Inferior parietal cortex (tissue), 1 donor: ENCODE measurements at regions not wholly inside any gene's neighbourhood (a gene's known extent, or its start where the extent isn't known, plus 50 kb on each side); places are given as distances from the start of the nearest gene placed in this dataset.

ENCODE experiments used
- DNase-seq: peaks from one replicate; pipeline ENCODE4 v3.0.0-alpha.2; 2016; ENCODE audit errors: extremely low spot score

DNA sequence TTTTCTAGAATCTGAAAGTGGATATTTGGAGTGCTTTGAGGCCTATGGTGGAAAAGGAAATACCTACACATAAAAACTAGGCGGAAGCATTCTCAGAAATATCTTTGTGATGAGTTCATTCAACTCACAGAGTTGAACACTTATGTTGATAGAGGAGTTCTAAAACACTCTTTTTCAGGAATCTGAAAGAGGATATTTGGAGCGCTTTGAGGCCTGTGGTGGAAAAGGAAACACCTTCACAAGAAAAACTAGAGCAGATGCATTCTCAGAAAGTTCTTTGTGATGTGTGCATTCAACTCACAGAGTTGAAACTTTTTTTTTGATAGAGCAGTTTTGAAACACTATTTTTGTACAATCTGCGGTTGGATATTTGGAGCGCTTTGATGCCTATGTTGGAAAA, 1250.0 kb upstream of the DEFB115 start:
- peak; percentile 5 for DNase-seq
